ENCODE measurements at regions not wholly inside any gene's neighbourhood (a gene's known extent, or its start where the extent isn't known, plus 50 kb on each side); places are given as distances from the start of the nearest gene placed in this dataset.
A peak's percentile ranks its signal among the peaks of the same experiment; 100 is the strongest.

- no peak for DNase-seq
These were observed 119.5 kb downstream of the GYPC start for GRCh38 chr2:126775300-126775985.

- DNase-seq: no peak
These were observed 120.3 kb downstream of the GYPC start for GRCh38 chr2:126776255-126776654.

- DNase-seq: peak; percentile 72
These were observed 121.0 kb downstream of the GYPC start for GRCh38 chr2:126776692-126777619.

DNA sequence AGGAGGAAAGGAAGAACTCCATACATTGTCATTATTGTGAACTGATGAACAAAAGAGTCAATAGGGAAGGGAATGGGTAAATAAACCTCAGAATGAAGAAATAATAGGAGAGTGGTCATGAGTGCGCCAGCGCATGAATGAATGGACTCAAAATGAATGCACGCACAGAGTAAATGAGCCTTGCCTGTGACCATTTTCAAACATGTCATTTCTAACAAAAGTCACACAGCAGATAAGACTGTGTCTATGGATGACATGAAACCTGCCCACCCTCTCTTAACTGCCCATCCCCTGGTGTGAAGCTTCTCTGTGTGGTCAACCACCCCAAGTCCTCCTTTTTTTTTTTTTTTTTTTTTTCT is 121.1 kb upstream of the TEX51 start:
- DNase-seq: no peak

DNA sequence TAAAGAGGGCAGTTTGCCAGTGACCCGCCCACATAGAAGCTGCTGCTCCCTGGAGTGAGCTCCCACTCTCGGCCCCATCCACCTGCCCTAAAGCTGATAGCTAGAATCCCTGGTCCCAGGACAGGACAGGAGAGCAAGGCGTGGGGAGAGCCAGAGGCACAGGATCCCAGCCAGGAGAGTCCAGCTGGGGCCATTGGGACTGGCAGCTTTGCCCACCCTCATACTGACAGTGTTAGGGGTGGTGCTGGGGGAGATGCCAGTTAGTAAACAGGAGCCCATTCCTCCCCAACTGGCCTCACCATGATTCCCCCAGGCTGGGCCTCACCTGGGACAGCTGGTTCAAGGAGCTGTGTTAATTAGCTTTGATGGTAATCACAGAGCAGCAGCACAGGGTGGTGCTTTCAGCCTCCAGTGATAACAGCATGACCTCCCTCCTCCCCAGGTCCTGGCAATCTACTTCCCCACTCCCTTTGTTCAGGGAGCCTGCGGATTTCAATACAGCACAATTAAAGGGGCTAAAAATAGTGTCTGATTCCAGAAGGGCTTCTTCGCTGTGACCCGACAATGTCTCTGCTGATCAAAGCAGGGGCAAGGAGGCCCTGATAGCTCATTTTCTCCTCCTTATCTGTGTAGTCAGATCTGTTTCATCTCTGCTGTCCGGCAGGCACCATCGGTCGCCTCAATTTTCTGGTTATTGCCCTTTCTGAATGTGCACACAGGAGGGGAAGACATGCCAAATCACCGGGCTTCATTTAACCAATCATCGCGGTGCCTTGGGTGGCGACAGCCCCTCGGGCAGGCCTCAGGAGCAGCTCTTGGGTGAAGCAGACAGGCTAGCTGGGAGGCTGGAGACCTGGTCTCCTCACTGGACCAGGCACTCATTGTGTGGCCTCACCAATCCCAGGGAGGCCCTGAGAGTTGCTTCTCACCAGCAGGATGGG is 119.9 kb upstream of the TEX51 start:
- no peak for DNase-seq

DNA sequence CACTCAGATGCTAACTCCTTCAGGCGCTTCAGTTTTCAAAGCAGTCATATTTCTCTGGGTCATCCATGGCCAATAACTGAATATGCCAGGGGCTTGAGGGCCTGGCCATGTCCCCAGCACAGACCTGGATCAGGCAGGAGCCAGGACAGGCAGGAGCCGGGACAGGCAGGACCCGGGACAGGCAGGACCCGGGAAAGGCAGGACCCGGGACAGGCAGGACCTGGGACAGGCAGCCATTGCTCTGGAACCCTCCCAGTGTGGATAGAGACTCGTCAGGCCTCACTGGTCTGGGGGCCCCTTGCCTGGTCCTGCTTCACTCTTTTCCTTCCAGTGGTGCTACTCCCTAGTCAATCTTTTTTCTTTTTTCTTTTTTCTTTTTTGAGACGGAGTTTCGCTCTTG is 117.5 kb upstream of the TEX51 start:
- DNase-seq: no peak

- peak; percentile 22 for DNase-seq
These were observed 116.9 kb upstream of the TEX51 start for GRCh38 chr2:126781806-126782205.

DNA sequence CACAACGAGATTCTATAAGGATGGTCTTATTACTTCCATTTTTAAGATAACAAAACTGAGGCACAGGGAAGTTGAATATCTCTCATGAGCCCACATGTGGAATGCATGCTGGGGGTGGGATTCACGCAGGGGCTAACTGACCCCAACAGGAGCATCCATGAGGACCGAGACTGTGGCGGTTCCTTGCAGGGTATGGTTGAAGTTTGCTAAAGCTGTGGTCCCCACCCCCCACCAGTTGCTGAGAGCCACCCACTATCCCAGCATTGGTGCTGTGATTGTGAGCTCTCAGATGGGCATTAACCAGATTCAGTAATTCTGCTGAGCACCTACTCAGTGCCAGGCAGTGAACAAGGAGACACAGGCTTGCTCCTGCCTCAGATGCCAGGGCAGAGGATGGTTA is 116.0 kb upstream of the TEX51 start:
- no peak for DNase-seq

- DNase-seq: no peak
These were observed 115.3 kb upstream of the TEX51 start for GRCh38 chr2:126783341-126783740.

- DNase-seq: no peak
These were observed 114.6 kb upstream of the TEX51 start for GRCh38 chr2:126784045-126784444.

DNA sequence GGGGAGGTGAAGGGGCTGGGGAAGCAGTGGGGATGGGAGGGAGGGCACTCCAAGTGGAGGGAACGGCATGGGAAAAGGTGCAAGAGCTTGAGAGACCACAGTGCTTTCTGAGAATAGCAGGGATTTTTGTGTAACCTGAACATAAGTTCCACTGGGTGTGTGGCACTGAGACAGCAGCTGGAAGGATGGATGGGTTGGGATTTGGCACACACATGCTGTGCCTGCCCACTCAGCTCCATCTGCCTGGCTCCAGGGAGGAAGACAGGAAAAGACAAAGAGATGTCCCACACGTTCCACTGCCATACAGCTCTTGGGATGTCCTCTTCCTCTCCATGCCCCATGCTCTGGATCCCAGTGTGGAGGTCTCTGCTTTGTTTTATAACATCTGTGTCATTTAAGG is 114.1 kb upstream of the TEX51 start:
- no peak for DNase-seq

DNA sequence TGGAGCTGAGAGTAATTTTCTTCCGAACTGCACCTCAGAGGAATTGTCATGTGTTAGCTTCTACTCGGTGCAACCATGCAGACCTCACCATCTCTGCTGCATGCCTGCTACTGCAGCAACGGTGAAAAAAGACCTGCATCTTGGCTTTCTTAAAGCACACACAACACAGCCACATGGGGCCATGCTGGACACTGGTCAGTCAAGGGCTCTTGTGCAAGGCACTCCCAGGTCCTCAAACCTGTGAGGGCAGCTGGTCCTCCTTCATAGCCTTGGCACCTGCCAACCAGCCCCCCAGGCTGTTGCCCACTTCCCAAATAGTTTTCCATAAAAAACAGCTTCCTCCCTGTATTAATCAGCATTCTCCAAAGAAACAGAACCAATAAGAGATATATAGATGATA is 113.5 kb upstream of the TEX51 start:
- DNase-seq: no peak

DNA sequence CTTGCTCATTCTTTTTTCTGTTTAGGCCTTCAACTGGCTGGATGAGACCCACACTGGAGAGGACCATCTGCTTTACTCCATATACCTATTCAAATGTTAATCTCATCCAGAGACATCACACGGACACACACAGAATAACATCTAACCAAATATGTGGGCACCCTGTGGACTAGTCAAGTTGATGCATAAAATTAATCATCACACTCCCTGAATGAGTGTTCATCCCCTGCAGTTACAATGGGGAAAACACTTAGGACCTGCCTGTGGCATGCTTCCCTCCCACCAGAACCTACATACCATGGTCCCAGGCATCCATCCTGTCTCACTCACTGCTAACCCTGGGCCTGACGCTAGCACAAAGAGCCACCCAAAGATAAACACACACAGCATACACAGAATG is 112.8 kb upstream of the TEX51 start:
- DNase-seq: no peak

DNA sequence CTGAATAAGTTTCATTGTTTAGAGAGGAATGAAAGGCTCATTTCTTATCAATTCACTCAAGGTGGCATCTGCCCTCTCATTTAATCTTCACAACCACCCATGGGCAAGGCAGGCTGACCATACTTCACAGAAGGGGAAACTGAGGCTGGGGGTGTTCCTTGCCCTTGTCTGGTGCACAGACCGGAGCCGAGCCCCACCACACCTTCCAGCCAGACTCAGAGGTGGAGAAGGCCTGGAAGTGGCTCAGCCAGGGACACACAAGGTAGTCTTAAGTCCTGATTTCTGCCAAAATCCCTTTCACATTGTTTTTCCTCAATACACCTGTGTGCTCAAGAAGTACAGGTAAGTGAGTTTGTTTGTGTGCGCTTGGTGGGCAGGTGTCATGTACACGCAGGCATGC is 111.9 kb upstream of the TEX51 start:
- DNase-seq: no peak

DNA sequence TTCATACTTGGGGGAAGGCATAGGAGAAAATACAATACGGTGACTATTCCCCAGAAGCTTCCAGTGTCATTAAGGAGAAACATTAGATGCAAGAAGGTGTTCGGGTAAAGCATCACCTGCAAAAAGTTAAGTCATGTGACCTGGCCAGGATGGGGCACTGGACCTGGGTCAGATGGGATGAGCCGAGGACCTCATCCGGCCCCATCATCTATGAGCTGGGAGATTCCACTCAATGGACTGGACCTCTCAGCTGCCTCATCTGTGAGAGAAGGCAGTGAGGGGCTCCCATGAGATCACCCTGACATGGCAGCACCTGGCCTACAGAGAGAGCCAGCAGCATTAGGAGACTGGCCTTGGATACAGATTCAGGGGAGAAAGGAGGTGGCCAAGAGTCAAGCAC is 111.4 kb upstream of the TEX51 start:
- no peak for DNase-seq

- no peak for DNase-seq
These were observed 110.6 kb upstream of the TEX51 start for GRCh38 chr2:126788113-126788512.

DNA sequence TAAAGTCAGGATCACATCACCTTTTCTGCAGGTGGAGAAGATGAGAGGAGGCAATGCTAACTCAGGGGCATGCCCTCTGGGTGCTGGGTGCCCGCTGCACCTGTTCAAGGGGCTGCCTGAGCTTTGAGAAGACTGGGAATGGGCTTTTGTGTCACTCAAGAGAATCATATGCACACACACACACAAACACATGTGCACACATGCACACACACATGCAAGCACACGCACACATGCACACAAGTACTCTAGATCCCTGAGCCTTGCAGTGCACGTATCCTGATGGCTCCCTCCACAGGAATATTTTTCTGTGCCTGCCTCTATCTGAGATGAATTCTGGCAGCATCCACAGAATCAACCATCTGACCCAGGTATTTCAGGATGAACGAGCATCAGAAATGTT is 110.0 kb upstream of the TEX51 start:
- no peak for DNase-seq

DNA sequence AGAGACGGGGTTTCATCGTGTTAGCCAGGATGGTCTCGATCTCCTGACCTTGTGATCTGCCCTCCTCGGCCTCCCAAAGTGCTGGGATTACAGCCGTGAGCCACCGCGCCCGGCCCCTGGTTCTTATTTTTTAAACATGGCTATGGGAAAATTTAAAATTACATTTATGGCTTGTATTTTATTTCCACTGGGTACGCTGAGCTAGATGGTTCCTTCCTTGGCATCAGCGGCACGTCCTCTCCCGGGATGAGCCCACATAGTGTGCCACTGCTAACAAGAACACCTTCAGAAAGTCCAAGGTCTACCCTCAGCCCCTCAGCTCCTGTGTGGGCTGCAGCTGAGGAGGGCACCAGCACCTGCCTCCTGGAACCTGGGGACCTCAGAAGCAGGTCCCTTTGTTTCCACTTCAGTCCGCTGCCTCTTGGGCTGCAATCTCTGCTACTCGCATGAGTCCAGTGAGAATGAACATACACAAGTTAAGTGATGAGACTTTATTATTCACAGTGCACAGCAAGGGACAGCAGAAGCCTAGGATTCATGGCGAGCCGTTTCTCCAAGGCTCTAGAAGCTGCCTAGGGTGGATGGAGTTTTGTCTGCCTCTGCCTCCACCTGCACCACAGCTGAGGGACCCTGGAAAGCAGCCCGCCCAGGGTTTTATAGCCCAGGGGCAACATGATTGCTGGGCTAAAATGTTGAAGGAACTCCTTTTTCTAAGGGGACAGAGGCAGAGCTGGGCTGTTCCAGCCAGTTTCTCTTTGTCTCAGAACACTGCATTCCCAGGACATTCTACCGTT is 107.5 kb upstream of the TEX51 start:
- no peak for DNase-seq

DNA sequence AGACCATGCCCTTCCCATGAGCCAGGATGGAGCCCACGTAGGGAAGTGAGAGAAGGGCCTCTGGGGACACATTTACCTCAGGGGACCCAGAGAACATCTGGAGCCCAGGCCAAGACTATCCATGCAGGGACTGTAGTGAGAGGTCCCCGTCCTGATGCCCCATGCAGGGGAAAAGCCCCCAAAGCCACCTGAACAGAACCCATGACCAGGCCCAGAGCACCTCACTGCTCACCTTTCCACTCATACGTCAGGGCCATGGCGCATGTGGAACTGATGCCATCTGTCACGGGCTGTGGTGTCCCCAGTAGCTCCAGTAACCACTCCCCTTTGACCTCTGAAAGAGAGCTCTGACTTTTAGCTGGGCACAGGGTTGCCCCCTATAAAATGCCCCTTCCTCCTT is 106.5 kb upstream of the TEX51 start:
- no peak for DNase-seq

GRCh38 chr2:126792993-126793392 is 105.7 kb upstream of the TEX51 start:
- no peak for DNase-seq

- no peak for DNase-seq
These were observed 104.6 kb upstream of the TEX51 start for GRCh38 chr2:126793885-126794613.

DNA sequence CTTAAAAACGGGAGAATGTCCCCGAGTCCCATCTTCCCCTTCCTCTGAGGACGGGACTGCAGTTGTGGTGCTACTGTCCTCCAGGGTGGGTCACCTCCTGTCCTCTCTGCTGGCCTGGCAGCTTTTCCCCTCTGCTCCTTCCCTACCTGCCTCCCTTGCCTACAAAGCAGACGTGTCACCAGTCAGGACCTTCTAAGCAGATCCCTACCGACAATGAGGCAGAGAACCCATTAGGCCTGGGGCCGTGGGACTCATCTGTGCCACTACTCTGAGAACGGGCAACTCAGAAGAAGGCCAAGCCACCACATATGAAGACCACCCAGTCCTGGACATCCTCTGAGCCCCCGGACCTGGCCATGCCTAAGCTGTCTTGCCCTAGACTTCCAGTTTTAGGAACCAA is 103.0 kb upstream of the TEX51 start:
- DNase-seq: no peak

Measured in NCI-H510A treated with DMSO at 0.1 percent for 48 hours (cell line).